ENCODE measurements at regions not wholly inside any gene's neighbourhood (a gene's known extent, or its start where the extent isn't known, plus 50 kb on each side); places are given as distances from the start of the nearest gene placed in this dataset.

GRCh38 chr5:5813441-5813840 lies 391.0 kb downstream of the ICE1 start:
- DNase-seq (ENCODE audit: low spot score): no peak
- TF ChIP-seq, protein P1, sequence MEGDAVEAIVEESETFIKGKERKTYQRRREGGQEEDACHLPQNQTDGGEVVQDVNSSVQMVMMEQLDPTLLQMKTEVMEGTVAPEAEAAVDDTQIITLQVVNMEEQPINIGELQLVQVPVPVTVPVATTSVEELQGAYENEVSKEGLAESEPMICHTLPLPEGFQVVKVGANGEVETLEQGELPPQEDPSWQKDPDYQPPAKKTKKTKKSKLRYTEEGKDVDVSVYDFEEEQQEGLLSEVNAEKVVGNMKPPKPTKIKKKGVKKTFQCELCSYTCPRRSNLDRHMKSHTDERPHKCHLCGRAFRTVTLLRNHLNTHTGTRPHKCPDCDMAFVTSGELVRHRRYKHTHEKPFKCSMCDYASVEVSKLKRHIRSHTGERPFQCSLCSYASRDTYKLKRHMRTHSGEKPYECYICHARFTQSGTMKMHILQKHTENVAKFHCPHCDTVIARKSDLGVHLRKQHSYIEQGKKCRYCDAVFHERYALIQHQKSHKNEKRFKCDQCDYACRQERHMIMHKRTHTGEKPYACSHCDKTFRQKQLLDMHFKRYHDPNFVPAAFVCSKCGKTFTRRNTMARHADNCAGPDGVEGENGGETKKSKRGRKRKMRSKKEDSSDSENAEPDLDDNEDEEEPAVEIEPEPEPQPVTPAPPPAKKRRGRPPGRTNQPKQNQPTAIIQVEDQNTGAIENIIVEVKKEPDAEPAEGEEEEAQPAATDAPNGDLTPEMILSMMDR (IDR thresholded peaks at IDR 0.05): no peak
- H3K27ac ChIP-seq: no peak overlapping the region
- H3K9me3 ChIP-seq: no peaks in the 10 kb centered on the region
- H3K27me3 ChIP-seq: no peaks in the 10 kb centered on the region
- no peak overlapping the region for H3K4me3 ChIP-seq
- H3K36me3 ChIP-seq: no peaks in the 10 kb centered on the region
- H3K4me1 ChIP-seq: no peaks in the 10 kb centered on the region

DNA sequence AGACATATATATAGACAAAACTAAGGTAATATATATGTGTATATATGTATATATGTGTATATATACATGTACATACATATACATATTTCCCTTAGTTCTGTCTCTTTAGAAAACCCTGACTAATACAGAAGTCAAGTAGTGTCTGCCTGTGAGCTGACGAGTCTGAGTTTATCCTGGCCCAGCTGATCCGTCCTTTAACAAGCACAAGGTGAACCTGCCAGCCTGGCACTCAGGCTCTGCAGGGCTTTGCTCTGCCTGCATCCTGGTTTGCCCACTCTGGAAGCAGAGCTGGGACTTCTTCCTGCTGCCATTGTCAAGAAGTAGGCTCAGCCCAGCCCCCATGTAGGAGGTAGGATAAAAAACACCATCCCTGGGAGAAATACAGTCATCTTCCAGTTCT lies 388.0 kb downstream of the ICE1 start:
- no peak for DNase-seq (ENCODE audit: low spot score)
- no peak overlapping the region for H3K27ac ChIP-seq
- no peak overlapping the region for H3K4me3 ChIP-seq
- no peaks in the 10 kb centered on the region for H3K27me3 ChIP-seq
- TF ChIP-seq, protein P1 (IDR thresholded peaks at IDR 0.05): no peak
- no peaks in the 10 kb centered on the region for H3K9me3 ChIP-seq
- H3K4me1 ChIP-seq: no peaks in the 10 kb centered on the region
- H3K36me3 ChIP-seq: no peaks in the 10 kb centered on the region

DNA sequence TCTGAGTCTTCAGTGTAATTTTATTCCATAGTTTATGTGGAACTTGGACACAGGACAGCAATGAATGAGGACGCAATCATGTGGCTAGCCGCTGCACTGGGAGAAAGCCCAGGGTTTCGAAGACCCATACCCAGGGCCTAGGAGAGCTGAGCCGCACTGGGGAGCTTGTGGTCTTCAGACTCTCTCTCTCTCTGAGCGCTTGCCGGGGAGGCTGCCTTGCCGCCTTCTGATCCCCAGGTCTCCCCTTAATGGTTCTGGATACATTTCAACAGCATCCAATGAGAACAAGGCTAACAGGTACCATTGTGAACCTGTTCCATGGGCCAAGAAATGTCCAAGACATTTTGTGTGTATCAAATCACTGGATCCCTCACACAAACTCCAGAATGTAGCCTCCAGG lies 383.4 kb downstream of the ICE1 start:
- no peaks in the 10 kb centered on the region for H3K4me1 ChIP-seq
- H3K36me3 ChIP-seq: no peaks in the 10 kb centered on the region
- no peak for DNase-seq (ENCODE audit: low spot score)
- H3K27me3 ChIP-seq: no peaks in the 10 kb centered on the region
- no peaks in the 10 kb centered on the region for H3K9me3 ChIP-seq
- no peak overlapping the region for H3K27ac ChIP-seq
- H3K4me3 ChIP-seq: no peak overlapping the region
- TF ChIP-seq, protein P1 (IDR thresholded peaks at IDR 0.05): no peak

DNA sequence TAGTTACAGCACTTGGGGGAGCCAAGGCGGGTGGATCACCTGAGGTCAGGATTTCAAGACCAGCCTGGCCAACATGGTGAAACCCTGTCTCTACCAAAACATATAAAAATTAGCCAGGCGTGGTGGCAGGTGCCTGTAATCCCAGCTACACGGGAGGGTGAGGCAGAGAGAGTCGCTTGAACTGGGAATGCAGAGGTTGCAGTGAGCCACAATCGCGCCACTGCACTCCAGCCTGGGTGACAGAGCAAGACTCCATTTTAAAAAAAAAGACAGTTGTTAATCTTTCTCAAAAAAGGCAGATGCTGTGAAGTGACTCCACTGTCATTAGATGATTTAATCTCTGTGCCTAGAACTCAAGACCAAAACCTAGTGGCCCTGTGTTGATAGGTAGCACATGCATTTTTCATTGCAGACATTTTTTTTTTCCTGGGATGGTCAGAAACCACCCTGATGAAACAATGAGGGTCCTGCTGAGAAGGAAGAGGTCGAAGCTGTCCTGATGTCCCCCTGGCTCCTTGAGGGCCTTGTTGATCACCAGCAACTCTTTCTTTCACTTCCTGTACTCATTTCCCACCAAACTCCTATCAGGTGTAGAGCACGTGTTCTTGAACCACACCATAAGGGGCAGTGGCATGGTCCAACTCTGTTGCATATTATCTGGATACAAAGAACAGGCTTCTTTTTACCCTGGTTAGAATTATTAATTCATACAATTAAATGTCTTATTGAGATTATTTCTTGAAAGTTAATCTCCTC lies 382.2 kb downstream of the ICE1 start:
- no peaks in the 10 kb centered on the region for H3K36me3 ChIP-seq
- TF ChIP-seq, protein P1 (IDR thresholded peaks at IDR 0.05): no peak
- no peaks in the 10 kb centered on the region for H3K9me3 ChIP-seq

DNA sequence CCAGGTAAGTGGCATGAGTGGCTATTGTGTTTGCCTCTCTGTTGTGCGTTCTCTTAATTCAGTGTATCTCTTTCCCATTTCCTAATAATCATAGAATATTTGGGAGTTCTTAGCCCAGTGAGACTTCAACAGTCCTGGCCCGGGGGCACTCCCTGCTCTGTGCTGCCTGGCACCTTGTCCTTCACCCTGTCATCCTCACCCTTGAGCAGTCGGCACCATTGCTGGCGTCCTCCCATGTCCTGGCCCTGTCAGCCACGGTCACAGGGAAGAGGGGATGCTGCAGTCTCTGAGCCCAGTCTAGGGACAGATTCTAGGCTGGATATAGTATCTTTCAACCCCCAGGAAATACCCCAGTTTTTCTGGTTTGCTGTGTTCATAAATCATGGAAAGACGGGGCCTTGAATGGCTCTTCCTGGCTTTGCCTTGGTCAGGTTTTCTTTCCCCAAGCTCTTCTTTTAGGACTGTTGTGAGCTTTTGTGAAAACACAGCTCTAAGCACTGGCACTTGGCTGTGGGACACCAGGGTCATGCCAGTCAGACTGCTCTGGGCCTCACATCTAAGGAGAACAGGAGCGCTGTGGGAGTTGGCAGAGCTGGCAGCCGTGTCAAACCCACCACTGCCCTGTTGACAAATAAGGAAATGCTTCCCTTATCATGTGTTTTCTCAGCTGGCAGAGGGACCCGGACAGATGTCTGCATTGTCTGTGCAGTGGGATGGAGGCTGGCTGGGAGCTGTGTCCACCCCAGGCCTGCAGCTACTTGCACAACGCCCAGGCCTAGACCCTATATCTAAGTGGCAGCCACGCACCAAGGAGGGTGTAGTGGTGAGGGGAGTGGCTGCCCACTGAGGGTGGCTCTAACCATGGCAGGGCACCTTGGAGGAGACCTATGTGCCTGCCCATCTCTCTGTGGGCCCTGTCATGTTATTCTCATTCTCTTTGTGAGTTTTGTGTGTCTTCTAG lies 378.6 kb downstream of the ICE1 start:
- TF ChIP-seq, protein P1 (IDR thresholded peaks at IDR 0.05): no peak
- H3K27me3 ChIP-seq: no peaks in the 10 kb centered on the region
- H3K36me3 ChIP-seq: no peaks in the 10 kb centered on the region
- H3K27ac ChIP-seq: no peak overlapping the region
- no peaks in the 10 kb centered on the region for H3K4me1 ChIP-seq
- H3K9me3 ChIP-seq: no peaks in the 10 kb centered on the region
- no peak overlapping the region for H3K4me3 ChIP-seq
- DNase-seq (ENCODE audit: low spot score): no peak

More for the DNA sequence above, 382.2 kb downstream of the ICE1 start:
- DNase-seq (ENCODE audit: low spot score): no peak
- Histone ChIP-seq H3K27me3 (no peaks in the 10 kb centered on the region), H3K27ac (no peak overlapping the region), H3K4me1 (no peaks in the 10 kb centered on the region), H3K4me3 (no peak overlapping the region)

Data from right atrium auricular region (tissue), 2 donors.